ENCODE measurements at regions not wholly inside any gene's neighbourhood (a gene's known extent, or its start where the extent isn't known, plus 50 kb on each side); places are given as distances from the start of the nearest gene placed in this dataset.

GRCh38 chr4:56186808-56187523, 200.3 kb downstream of the AASDH start:
- no peak for TF ChIP-seq CTCF (IDR thresholded peaks at IDR 0.05; ENCODE audit: insufficient read depth, low read length)
- H3K4me3 ChIP-seq (ENCODE audit: low read depth, low read length): no peak overlapping the region
- no peak for DNase-seq (ENCODE audit: low read depth)

- TF ChIP-seq CTCF (IDR thresholded peaks at IDR 0.05; ENCODE audit: insufficient read depth, low read length): no peak
- no peak for DNase-seq (ENCODE audit: low read depth)
- H3K4me3 ChIP-seq (ENCODE audit: low read depth, low read length): no peak overlapping the region
Observed at GRCh38 chr4:56185901-56186300, 201.4 kb downstream of the AASDH start.

- DNase-seq (ENCODE audit: low read depth): no peak
- H3K4me3 ChIP-seq (ENCODE audit: low read depth, low read length): no peak overlapping the region
- no peak for TF ChIP-seq CTCF (IDR thresholded peaks at IDR 0.05; ENCODE audit: insufficient read depth, low read length)
Observed at GRCh38 chr4:56184214-56184613, 203.1 kb downstream of the AASDH start.

GRCh38 chr4:56183344-56183959, 203.8 kb downstream of the AASDH start:
- no peak for DNase-seq (ENCODE audit: low read depth)
- no peak for TF ChIP-seq CTCF (IDR thresholded peaks at IDR 0.05; ENCODE audit: insufficient read depth, low read length)
- H3K4me3 ChIP-seq (ENCODE audit: low read depth, low read length): no peak overlapping the region

GRCh38 chr4:56182356-56182755, 204.9 kb downstream of the AASDH start:
- DNase-seq (ENCODE audit: low read depth): no peak
- no peak overlapping the region for H3K4me3 ChIP-seq (ENCODE audit: low read depth, low read length)
- TF ChIP-seq CTCF (IDR thresholded peaks at IDR 0.05; ENCODE audit: insufficient read depth, low read length): no peak

- H3K4me3 ChIP-seq (ENCODE audit: low read depth, low read length): no peak overlapping the region
- no peak for DNase-seq (ENCODE audit: low read depth)
- TF ChIP-seq CTCF (IDR thresholded peaks at IDR 0.05; ENCODE audit: insufficient read depth, low read length): no peak
Observed at GRCh38 chr4:56181140-56181953, 205.9 kb downstream of the AASDH start.

Measured in fibroblast of the aortic adventitia (primary cell).